Amygdala (tissue), 56 donors: ENCODE measurements at regions not wholly inside any gene's neighbourhood (a gene's known extent, or its start where the extent isn't known, plus 50 kb on each side); places are given as distances from the start of the nearest gene placed in this dataset.

Source experiments
- DNase-seq, 56 donors: peaks; one replicate each; lab custom pipeline; 2025; lab: John Stamatoyannopoulos, UW

- DNase-seq, result no peak
Measured at GRCh38 chr9:3054017-3054586, 210.2 kb upstream of the PUM3 start.

GRCh38 chr9:3049636-3050035, 205.7 kb upstream of the PUM3 start:
- DNase-seq, result no peak

- no peak for DNase-seq
Measured at GRCh38 chr9:3047912-3048311, 204.0 kb upstream of the PUM3 start.

GRCh38 chr9:3045153-3045552, 201.3 kb upstream of the PUM3 start:
- DNase-seq, result no peak

- DNase-seq, result no peak
Measured at GRCh38 chr9:3043369-3043768, 199.5 kb upstream of the PUM3 start.

- no peak for DNase-seq
Measured at GRCh38 chr9:3040761-3041160, 196.9 kb upstream of the PUM3 start.

- no peak for DNase-seq
Measured at GRCh38 chr9:3036333-3036700, 192.4 kb upstream of the PUM3 start.

GRCh38 chr9:3035579-3036332, 191.9 kb upstream of the PUM3 start:
- DNase-seq, result peak in 16 of 56 donors; percentile 1 to 49 (median 14)

GRCh38 chr9:3032898-3033297, 189.0 kb upstream of the PUM3 start:
- DNase-seq, result no peak

- no peak for DNase-seq
Measured at GRCh38 chr9:3028535-3028934, 184.6 kb upstream of the PUM3 start.

- DNase-seq, result no peak
Measured at GRCh38 chr9:3027210-3027609, 183.3 kb upstream of the PUM3 start.

- DNase-seq, result no peak
Measured at GRCh38 chr9:3023449-3023848, 179.6 kb upstream of the PUM3 start.

- DNase-seq, result no peak
Measured at GRCh38 chr9:3018691-3019230, 174.9 kb upstream of the PUM3 start.

- DNase-seq, result no peak
Measured at GRCh38 chr9:3018071-3018470, 174.2 kb upstream of the PUM3 start.

- DNase-seq, result no peak
Measured at GRCh38 chr9:3014178-3014577, 170.3 kb upstream of the PUM3 start.

GRCh38 chr9:3012842-3013241, 168.9 kb upstream of the PUM3 start:
- no peak for DNase-seq

GRCh38 chr9:3012245-3012644, 168.3 kb upstream of the PUM3 start:
- DNase-seq, result no peak

GRCh38 chr9:3008091-3008490, 164.2 kb upstream of the PUM3 start:
- no peak for DNase-seq

- DNase-seq, result no peak
Measured at GRCh38 chr9:3007326-3007725, 163.4 kb upstream of the PUM3 start.

GRCh38 chr9:3006851-3007250, 163.0 kb upstream of the PUM3 start:
- DNase-seq, result no peak

- DNase-seq, result no peak
Measured at GRCh38 chr9:3004572-3004971, 160.7 kb upstream of the PUM3 start.

GRCh38 chr9:3001311-3001710, 157.4 kb upstream of the PUM3 start:
- no peak for DNase-seq
